GM19239 (cell line): ENCODE measurements at regions not wholly inside any gene's neighbourhood (a gene's known extent, or its start where the extent isn't known, plus 50 kb on each side); places are given as distances from the start of the nearest gene placed in this dataset.
A peak's percentile ranks its signal among the peaks of the same experiment; 100 is the strongest.
"Not testable (repeated sequence)": the region's sequence is repeated elsewhere in the genome, so short reads cannot be mapped to it uniquely, and the experiment has no call there.

Experiments
- DNase-seq: peaks from one replicate; pipeline ENCODE4 v3.0.0; 2011; ENCODE audit warnings: low spot score; ENCODE audit not compliant: insufficient read length
- FAIRE-seq: peaks from 2 replicates; lab custom pipeline; 2011; peaks lifted over from hg19 to GRCh38; lab: Jason Lieb, UNC

DNA sequence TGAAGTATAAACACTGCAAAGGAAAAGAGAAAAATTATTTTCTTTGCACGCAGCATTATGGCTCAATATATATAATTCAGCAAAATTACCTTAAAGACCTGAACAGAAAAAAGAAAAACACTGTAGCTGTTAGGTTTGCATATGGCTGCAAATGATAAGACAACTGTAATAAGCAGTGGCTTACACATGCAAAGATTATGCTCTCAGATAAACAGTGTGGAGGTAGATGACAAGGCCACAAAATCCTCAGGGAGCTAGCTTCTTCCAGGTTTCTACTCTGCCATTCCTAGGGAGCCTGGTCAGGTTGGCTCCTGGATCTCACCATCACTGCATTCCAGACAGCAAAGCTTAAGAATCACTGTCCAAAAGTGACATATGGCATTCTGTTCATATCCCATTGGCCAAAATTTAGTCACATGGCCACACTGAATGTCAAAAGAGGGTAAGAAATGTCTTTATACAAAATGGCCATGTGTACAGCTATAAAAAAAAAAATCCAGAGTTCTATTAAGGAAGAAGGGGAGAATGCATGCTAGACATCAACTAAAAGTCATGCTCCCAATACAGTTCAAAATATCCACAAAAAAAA is 195.2 kb upstream of the SLC7A11 start:
- FAIRE-seq, result no peak

DNA sequence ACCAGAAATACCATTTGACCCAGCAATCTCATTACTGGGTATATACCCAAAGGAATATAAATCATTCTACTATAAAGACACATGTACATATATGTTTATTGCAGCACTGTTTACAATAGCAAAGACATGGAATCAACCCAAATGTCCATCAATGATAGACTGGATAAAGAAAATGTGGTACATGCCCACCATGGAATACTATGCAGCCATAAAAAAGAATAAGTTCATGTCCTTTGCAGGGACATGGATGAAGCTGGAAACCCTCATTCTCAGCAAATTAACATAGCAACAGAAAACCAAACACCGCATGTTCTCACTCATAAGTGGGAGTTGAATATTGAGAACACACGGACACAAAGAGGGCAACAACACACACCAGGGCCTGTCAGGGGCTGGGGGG is 193.6 kb upstream of the SLC7A11 start:
- FAIRE-seq, DNase-seq: not testable (repeated sequence)

More for the DNA sequence above, 195.2 kb upstream of the SLC7A11 start:
- DNase-seq, result no peak

DNA sequence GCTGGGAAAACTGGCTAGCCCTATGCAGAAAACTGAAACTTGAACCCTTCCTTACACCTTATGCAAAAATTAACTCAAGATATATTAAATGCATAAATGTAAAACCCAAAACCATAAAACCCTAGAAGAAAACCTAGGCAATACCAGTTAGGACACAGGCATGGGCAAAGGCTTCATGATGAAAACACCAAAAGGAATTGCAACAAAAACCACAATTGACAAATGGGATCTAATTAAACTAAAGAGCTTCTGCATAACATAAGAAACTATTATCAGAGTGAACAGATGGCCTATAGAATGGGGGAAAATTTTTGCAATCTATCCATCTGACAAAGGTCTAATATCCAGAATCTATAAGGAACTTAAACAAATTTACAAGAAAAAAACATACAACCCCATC is 192.9 kb upstream of the SLC7A11 start:
- DNase-seq, result not testable (repeated sequence)

DNA sequence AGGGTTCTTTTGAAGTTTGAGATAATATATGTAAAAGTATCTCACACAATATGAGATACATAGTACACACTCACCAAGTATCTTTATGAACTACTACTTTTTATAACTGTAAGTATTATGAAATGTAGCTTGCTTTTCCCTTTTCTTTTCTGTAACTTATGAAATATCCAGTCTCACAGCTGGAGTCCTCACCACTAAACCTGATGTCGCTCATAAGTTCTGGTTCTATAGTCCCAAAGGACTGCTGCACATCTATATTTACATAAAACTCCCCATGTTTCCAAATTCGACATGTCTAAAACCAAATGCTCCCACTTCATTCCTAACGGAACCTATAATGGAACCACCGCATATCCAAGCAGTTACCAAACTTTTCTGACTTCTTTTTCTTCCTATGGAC is 186.5 kb upstream of the SLC7A11 start:
- DNase-seq, result no peak
- no peak for FAIRE-seq

More for the DNA sequence above, 192.9 kb upstream of the SLC7A11 start:
- FAIRE-seq, result not testable (repeated sequence)

DNA sequence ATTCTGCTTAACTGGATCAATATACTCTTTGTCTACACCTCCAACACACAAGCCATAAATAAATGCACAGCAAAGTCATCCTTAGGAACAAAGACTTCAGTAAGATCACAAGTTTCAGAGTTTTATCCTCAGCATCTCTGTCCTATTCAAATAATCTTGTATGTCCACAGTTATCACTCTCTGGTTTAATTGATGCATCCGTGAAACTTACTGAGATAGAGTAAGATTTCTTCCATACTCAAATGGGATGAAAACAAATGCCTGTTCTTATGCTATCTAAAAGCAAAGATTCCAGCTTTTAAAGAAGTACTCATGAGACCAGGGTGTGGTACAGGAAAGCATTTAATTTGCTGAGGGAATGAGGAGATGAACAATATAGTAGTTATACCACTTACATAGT is 184.6 kb upstream of the SLC7A11 start:
- FAIRE-seq, result no peak
- DNase-seq, result no peak

DNA sequence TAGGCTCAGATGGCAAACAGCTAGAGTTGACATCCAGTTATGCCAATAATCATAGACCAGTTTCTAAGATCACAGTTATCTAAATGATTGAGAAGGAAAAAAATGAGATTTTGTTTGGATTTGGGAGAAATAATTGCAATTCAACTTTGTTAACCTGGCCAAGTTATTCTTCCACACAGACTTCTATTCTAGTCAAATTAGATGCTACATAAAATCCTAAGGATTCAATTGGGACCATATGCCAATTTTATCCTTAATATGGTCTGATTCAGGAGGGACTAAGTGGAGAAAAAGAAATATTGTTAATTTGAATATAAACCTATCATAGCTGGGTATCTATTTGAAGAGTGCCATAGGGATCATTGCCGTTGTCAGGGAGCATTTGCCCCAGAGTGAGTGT is 178.3 kb upstream of the SLC7A11 start:
- FAIRE-seq, result peak; percentile 4

DNA sequence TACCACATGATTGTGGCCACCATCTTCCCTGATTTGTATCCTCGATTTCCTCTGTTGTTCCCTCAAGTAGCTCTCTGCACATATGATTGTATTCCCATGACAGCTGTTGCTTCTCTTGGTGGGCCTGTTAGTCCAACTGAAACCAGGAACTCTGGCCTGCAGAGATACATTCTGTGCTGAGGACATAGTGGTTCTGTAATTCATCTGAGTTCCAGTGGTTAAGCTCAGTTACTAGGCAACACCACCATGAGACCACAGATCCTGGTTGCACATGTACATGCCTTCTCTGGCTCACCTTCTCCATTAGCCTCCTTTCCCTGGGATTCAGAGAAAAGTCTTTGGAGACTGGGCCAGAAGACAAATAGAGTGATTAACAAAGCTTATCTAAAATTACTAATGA is 172.1 kb upstream of the SLC7A11 start:
- DNase-seq (no peak), FAIRE-seq (no peak)

More for the DNA sequence above, 178.3 kb upstream of the SLC7A11 start:
- DNase-seq, result no peak

DNA sequence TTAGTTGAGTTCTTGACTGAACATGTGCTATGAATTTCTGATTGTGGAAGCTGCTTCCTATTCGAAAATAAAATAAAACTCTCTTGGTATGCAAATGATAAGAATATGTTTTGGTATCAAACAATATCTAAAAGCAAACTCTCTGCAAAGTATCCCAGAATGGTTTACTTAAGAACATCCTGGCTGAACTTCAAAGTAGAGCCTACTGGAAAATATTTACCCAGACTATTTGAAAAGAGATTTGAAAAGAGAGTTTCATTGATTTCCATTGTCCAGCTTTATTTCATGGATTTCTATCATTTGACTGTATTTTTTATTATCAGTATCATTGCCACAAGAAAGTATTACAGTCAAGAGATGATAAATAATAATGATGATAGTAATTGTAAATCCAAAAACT is 171.1 kb upstream of the SLC7A11 start:
- DNase-seq, result no peak
- no peak for FAIRE-seq

DNA sequence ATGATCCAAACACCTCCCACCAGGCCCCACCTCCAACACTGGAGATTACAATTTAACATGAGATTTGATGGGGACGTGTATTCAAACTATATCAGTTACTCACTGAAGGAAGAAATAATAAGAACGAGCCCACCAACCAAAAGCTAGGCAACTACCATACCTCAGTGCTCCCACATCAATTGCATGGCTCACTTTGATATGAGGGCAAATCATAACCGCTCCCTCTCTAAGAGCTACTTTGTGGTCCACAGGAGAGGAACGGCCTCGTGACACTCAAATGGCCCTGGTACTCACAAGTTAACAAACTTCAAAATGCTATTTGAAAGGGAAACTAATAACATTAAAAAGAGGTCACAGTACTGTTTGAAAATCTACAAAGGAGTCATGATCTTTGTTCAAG is 170.7 kb upstream of the SLC7A11 start:
- FAIRE-seq, result no peak
- no peak for DNase-seq

DNA sequence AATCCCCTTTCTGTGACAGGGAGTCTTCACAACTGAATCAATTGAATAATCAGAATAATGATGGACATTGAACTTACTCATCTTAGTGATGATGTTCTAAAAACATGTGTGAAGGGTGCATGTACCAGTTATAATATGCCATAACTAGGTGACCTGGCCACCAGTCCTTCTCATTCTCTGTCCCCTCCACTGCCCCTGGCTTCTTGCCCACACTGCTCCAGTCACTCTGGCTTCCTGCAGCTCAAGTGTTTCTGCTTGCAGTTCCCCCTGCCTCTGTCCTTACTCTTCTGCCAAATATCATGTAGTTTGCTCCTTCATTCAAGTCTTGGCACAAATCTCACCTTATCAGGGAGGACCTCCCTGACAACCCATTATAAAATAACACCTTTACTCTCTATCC is 168.1 kb upstream of the SLC7A11 start:
- FAIRE-seq (peak; percentile 21), DNase-seq (no peak)

DNA sequence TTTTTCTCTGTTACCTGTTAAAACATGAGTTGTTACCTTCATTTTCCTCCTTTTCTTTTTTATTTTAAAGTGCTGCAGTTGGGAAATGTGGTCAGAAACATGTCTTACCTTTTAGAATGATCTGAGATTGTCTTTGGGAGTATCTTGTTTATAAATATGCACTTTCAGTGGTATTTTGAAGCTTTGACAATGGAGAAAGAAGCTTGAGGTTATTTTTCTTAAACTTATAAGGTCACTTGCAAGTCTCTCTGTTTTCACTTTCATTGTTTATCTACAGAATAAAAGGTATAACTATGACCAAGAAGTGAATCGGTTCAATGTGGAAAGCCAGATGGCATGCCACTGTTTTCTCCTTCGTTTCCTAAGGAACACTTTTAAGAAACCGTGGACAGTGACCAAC is 167.5 kb upstream of the SLC7A11 start:
- no peak for DNase-seq
- FAIRE-seq, result no peak

DNA sequence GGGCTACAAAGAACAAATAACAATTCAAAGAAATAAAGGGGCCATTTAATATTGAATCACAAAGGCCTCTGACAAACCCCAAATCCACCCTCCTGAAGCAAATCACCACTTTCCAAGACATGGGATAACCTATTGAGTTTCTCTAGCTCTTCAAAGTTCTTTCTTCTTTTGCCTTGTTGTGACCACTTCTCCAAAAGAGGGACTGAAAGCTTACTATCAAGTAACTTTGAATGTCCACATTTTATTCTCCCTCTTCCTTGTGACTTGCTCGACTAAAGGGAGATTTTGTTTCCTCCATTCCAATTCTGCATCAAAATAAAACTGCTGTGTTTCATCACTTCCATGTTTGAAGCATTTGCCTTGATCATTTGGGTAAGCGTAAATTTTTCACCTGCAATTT is 166.6 kb upstream of the SLC7A11 start:
- no peak for DNase-seq
- no peak for FAIRE-seq

DNA sequence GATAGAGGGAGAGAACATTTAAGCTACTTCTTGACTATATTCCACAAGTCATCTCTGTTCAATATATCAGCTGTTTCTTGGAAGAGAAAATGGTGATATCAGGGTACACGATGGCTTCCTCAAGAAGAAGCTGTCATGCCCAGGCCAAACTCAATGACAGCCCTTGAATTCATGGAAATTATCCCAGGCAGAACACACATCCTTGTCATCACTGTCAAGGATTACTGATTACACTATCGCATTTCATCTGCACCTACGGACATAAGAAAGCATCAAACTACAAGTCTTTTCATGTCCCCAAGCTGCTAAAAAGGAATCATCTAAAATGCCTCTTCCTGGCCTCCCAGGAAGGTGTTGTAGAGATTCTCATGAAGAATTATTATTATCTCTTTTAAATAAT is 165.2 kb upstream of the SLC7A11 start:
- DNase-seq (no peak), FAIRE-seq (no peak)

DNA sequence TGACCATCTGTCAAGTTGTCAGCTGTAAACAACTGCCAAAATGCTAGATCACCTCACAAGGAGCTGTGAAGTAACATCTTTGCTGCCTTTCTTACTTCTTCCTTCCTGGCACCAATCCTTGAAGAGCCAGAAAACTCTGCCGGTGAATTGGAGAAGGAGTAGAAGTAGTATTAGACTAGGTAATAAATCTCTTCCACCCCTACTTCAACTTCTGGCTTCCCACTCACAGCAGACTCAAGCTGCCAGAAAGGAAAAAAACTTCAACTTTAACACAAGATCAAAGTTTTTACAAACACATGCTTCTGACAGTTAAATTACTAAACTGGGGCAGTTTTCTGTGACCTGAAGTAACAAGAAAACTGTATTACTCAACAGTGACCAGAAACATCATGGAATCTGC is 164.7 kb upstream of the SLC7A11 start:
- DNase-seq (no peak), FAIRE-seq (no peak)

DNA sequence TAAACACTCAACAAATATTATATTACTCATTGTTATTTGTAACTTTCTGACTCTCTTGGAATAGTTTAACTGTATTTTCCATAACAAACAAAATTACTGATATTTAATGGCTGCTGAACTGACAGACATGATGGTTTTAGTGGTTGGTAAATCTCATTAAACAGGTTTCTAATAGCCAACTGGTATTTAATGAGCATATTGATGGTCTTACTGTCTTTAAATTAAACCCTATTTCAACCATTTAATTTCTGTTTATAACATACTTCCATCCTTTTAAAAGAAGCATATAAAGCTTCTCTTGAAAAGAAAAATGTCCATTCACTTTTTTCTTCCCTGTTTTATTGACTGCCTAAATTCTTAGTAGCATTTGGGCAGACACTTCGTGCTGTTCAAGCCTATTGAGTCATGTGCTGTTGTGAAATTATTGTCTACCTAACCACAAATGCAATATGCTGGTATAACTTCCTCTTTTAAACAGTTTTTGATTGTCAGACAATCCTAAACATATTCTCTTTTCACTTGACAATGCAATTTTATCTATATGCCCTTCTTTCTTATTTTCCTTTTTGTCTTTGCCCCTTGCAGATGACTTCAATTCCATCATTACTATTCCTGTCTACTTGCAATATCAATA is 163.9 kb upstream of the SLC7A11 start:
- FAIRE-seq, result no peak

DNA sequence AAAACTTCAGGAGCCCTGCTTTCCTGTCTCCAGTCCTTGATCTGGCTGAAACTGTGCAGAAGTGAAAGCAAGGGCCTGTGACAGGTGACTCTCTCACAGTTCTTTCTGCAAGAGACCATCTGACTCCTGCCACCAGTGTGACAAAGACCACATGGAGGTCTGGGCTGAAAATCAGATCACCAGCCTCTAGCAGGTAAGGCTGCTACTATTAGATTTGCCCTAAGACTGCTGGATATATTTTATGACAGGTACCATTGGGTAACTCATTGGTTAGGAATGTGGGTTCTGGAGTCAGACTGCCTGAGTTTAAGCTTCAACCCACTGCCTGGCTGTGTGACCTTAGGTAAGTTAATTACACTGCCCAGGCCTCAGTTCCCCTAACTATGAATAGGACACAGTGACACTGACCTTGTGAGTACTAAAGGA is 163.3 kb upstream of the SLC7A11 start:
- peak; percentile 2 for DNase-seq
- peak; percentile 53 for FAIRE-seq

More for the DNA sequence above, 163.9 kb upstream of the SLC7A11 start:
- no peak for DNase-seq

DNA sequence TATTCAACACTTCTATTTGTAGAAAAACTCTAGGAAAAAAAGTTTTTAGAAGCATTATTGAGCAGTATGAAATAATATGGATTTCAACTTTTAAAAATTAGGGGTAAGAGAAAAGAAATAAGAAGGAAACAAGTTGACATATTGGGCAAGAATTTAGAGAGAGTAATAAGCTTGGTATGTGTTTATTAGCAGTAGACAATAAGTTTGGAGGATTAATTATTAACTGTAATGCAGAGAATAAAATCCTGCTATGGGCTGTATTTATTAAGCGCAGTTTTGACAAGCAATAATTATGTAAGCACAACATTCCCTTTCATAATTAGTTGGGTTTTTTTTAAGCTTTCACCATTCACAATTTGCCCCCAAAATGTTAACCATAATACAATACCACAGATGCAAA is 162.7 kb upstream of the SLC7A11 start:
- FAIRE-seq, result no peak

DNA sequence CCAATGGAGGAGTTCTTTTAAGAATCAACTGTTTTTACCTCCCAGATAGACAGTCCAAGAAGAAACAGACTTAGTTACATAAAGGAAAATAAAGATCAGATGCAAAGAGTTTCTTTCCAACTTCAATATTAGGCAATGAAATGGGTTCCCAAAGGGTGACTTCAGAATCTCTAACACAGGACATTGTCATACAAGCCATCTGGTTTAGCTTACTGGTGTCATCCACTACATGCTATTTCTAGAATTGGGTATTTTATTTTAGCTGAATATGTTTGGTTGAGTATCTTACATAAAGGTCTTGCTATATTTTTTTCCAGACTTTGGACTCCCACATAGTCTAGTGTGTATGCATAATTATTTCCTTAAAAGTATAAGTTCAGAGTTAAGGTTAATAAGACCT is 162.1 kb upstream of the SLC7A11 start:
- FAIRE-seq, result peak; percentile 40
- DNase-seq, result no peak

More for the DNA sequence above, 162.7 kb upstream of the SLC7A11 start:
- DNase-seq, result no peak

DNA sequence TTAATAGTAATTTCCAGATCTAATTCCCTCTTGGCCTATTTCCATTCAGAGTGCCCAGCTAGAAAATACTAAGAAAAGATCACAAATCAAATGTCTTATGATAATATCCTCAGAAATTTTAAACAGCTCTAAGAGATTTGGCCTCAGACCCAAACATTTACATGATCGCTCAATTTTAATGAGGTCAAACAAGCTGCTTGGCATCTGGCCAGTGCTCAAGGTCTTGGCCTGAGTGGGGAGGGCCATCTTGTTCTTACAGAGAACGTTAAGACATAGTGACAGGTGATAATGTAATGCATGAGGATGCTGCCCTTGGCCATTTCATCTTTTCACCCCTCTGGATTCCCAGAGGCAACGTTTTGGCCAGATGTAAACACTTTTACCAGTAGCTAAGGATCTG is 159.2 kb upstream of the SLC7A11 start:
- no peak for FAIRE-seq
- DNase-seq, result no peak

DNA sequence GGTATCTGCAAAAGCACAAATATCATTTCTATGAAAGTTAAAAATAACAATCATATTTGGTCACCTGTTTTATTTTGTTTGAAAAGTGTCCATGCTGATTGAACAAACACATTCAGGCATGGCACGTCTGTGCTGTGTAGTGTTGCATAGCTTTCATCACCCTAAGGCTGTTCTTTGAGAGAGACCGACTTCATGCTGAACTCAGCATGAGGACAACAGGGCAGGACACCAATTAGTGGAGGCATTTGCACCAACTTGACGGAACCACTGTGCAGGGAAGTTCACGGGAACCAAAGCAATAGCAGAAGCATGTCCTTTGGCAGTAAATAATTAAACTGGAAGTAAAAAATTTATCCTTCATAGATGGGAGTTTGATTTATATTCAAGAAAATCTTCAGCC is 158.4 kb upstream of the SLC7A11 start:
- no peak for FAIRE-seq
- no peak for DNase-seq

DNA sequence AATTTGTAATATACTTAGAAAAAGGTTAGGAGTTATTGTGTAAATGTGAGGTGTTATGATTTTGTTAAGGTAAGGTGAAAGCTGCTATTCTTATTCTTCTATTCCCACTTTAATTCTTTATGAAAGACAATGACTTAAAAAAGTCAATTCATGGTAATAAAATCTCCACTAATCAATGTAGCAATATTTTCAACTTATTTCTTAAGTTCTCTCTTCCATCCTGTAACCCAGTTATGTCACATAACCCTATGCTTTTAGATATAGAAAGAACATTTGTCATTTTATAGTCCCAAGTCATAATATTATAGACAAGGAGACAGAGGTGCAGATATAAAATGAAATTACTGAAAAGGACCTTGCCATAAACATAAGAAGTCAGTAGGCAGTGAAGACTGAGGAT is 157.9 kb upstream of the SLC7A11 start:
- DNase-seq, result no peak
- no peak for FAIRE-seq

DNA sequence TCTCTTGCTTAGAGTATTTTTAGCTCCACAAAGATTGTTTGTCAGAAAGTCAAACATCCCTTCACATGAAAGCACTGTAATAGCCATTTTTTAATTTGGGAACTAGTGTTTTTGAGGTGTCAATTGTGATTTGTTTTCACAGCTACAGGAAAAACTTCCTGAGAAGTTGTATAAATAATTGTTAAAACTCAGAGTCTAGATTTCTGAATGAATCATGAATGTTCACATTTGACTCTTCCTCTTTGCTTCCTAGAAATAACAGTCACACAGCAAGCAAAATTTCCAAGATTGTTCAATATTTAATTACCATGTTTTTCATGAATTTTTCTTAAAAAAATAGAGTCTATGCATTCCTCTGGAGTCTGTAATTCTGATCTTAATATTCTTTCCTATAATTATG is 156.9 kb upstream of the SLC7A11 start:
- DNase-seq (no peak), FAIRE-seq (no peak)
